CD4-positive, alpha-beta T cell treated with Interleukin-17A for 4 hours (primary cell): ENCODE measurements at regions not wholly inside any gene's neighbourhood (a gene's known extent, or its start where the extent isn't known, plus 50 kb on each side); places are given as distances from the start of the nearest gene placed in this dataset.

Source experiments
- DNase-seq: peaks from one replicate; pipeline ENCODE4 v3.0.0-alpha.2; 2020; ENCODE audit warnings: mixed read lengths

DNA sequence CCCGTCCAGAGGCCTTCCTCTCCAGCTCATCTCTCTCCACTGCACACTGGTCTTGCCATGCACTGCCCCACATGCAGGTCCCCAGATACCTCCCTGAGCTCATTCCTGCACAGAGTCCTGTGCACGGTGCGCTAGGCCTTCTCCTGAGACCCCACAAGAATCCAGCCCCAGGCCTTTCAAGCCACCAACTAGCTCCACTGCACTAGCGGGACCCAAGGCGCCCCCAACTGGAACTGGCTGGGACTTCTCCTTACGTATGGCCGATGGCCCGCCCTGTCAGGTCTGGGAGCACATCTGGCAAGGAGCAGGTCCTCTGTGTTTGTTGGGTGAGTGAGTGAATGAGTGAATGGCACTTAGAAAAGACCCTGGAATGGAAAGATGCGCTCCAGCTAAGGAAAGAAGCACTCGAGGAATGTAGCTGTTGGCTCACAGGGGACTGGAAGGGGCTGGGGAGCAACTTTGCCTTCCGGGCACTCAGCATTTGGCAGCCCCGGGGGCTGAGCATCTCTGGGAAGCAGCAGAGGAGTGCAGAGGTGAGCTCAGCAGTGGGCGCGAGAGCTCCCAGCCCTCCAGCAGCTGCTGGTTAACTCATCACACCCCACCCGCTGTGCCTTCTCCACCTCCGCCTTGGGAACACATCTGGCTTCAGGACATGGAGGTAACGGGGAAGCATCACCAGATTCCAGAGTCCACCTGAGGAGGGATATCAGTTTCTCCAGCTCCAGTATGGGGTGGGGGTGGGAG lies 223.1 kb downstream of the GLI2 start:
- DNase-seq, result no peak

DNA sequence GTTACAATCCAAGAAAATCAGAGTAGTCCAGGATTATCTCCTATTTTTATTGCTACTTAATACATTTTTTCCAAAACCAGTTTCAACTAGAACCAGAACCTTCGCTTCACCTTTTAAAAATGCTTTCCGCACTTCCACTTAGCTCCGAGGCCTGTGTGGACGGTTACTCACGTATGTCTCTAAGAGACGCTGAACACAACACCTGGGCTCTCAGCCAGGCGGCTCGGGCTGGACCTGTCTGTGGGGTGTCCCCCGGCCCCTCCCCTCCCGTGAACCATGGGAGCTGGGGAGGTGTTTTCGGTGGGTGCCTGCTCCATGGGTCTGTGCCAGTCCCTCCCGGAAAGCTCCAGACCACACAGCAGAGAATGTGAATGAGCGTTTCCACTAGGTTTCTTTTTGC lies 223.8 kb downstream of the GLI2 start:
- DNase-seq, result no peak

DNA sequence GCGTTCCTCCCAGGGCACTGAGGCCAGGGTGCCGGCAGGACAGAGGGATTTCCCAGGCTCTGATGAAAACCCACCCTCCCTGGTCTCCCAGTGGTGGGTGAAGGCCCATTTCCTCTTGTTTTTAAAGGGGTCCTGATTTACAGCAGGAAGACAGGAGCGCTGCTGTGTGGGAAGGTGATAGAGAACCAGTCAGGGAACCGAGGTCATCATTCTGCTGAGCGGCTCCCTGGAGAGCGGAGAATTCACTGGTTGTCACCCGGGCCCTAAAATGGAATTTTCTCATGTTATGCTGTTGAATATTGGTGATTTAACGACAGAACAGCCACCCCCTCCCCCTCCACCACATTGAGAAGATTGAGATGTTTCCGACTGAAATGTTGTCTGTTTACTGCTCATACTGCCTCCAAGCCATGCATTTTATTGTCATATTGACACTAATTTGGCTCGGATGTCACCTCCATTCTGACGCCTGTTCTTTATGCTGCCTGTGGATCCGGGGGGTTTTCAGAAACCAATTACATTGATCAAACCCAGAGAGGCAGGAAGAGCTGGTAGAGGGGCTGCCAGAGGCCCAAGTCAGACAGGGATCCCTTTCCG lies 225.2 kb downstream of the GLI2 start:
- DNase-seq, result no peak

DNA sequence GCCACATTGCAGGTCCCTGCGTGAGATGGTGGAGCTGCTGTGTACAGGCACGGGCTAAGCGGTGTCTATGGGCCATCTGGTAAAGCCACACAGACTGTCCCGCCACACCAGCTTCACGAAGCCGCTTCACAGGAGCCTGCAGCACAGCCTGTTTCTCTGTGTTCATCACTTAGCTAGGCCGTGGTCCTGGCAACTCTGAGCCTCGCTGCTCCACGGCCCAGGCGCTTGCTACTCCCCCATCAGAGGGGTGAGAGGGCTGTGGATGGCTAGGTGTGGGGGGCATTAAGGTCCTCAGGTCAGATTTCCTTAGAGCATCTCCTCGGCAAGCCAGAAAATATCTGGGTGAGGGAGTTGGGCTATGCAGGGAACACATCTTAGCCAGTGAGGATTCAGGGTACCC lies 225.7 kb downstream of the GLI2 start:
- no peak for DNase-seq

DNA sequence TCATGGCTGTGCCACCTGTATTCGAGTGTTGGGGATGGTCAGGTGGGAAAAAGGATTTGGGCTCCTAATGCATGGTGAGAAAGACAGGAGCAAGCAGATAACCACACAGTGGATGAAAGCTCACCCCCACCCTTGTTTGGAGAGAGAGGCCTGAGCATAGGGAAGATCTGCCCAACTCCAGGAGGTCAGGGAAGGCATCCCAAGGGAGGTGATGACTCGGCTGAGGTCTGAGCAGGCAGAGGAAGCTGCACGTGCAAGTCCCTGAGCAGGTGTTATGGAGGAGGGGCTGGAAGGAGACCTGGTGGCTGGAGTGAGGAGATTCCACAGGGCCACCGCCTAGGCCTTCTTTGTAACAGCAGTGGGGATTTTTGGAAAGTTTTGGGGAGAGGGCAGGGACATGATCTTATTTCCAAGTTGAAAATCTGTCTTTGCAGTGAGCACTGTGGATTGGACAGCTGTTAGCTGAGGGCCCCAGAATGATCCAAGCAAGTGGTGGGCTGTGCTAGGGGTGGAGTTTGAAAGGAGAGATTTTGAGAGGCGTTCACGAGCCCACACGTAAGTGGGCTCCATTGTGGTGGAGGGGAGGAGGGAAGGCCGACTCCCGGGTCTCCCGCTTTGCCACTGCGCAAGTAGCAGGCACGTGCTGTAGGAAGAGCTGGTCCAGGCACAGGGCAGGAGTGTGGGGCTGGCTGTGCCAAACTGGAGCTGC lies 228.5 kb downstream of the GLI2 start:
- no peak for DNase-seq

DNA sequence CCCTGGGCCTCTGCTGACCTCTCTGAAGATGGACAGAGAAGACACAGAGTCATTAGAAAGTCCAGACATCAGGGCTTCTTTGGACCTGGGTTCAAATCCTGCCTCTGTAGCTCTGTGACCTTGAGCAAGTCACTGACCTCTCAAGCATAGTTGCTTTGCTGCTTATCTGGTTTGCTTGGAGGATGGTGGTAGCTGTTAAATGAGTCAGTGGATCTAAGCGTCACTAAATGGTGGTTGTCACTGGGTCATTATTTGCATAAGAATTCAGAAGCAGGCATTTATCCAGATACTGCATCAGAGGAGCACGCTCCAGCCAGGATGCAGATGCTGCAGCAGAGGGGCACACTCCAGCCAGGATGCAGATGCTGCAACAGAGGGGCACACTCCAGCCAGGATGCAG lies 229.2 kb downstream of the GLI2 start:
- no peak for DNase-seq

DNA sequence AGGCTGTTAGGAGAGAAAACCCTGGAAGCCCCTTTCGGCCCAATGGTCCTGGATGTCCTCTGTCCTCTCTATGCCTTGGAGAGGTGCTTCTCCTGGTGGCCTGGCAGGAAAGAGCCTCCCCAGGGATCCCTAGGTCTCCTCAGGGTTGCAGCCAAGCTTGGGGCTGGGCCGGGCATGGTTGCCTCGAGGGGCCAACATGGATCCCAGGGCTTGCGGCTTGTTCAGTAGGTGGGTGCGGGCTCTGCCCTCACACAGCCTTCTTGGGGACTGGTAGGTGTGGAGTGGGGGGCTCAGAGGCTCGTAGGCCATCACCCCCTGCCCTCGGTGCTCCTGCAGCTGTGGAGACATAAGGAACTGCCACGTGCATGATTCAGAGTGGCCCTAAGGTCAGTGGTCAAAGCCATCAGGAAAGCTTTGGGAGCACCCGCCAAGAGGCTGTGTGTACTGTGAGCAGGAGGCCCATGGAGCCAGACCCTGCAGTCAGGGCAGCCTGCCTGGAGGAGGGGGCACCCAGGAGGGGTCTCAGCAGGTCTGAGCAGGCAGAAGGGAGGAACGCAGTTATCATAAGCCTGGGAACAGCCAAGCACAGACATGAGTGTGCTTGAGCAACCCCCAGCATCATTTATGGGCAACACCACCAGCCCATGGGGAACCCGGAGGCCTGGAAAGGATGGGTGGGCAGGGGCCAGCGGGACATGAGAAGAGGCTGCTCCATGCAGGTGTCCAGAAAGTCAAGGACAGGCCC lies 231.0 kb downstream of the GLI2 start:
- DNase-seq, result no peak

DNA sequence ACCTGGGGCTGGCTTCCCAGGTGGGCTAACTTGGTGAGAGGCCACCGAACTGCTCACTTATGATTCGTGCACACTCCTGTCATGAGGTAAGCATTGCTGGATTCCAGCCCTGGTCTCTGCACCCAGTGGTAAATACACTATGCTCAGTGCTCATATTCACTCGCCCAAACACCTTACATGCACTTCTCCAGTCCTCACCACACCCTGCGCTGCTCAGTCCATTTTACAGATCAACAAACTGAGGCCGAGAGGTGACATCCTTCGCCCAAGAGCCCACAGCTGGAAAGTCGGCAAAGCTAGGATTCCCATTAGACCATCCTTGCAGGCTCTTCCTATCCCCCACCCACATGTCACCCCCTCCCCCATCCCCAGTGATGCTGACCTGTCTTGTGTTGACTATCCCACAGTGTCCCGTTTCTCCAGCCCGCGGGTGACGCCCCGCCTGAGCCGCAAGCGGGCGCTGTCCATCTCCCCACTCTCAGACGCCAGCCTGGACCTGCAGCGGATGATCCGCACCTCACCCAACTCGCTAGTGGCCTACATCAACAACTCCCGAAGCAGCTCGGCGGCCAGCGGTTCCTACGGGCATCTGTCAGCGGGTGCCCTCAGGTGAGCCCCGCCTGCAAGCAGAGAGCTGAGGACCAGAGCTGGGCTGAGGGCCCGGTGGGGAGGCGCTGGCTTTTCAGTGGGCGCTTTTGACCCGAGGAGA lies 232.8 kb downstream of the GLI2 start:
- DNase-seq, result no peak

DNA sequence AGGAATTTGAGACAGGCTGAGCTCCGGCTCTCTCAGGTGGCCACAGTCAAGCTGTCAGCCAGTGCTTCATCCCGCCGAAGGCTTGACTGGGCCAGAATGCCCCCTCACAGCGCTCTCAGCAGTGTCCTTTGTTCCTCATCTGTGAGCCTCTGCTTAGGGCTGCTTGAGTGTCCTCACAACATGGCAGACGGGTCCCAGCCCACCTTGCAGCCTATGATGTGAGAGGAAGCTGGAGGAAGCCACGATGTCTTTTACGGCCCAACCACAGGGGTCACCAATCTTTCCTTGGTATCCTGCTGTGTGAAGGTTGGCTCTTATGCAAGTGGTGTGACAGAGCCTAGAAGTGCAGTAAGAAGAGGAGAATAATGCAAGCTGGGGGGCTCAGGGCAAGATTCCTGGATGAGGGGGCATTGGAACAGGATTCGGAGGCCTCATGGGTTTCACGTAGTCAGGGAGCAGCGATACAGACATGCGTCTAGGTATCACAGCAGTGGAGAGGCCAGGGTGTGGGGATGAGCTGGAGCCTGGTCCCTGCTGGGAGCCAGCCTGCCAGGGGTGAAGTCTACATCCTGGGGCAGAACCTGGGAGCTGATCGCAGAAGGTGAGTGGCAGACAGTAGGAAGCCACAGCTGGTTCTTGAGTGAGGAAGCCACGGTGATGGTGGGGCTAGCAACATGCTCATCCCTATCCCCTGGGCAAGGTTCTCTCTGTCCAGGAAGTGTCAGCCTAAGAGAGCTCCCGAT lies 234.1 kb downstream of the GLI2 start:
- no peak for DNase-seq

DNA sequence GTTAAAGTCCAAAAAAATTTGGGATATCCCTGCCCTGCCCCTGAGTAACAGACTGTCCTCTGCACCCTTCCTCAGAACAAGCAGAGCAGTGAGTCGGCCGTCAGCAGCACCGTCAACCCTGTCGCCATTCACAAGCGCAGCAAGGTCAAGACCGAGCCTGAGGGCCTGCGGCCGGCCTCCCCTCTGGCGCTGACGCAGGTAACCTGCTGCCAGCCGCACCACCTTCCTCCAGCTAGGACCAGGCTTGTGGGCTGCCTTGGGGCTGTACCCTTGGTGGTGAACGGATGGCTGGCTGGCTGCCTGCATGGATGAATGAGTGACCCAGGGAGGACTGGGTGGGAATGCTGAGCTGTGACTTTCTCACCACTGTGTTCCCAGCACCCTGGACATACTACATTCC lies 236.2 kb downstream of the GLI2 start:
- no peak for DNase-seq

DNA sequence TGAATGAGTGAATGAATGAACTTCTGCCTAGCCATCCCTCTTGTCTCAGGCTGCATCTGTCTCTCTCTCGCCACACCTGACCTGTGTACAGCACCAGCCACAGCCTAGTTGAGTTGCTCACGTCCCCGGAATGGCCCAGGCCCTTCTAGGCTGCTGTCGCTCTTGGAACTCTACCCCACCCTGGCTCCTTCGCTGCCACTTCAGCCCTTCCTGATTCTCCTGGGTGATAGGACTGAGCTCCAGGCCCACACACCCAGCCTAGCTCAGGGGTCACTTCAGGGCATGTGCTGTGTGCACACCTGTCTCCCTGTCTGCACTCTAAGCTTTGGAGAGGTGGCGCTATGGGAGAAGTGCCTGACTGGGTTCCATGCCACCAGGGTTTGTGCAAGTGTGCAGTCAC lies 236.6 kb downstream of the GLI2 start:
- no peak for DNase-seq

DNA sequence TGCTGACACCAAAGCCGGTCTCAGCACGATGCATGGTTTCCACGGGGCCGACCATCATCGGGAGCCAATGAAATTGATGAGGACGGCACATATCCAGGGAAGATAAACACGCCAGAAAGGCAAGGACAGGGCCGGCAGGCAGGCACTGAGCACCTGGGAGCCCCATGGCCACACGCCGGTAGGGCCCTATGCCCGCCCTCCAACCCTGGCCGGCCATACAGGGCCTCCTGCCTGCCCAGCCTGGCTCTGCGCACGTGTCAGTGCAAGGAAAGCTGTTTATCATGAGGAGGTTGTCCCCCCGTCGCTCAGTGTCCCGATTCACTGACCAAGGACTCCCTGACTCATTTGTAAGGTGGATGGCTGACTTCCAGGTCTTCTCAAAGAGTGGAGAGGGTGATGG lies 237.5 kb downstream of the GLI2 start:
- DNase-seq, result no peak

DNA sequence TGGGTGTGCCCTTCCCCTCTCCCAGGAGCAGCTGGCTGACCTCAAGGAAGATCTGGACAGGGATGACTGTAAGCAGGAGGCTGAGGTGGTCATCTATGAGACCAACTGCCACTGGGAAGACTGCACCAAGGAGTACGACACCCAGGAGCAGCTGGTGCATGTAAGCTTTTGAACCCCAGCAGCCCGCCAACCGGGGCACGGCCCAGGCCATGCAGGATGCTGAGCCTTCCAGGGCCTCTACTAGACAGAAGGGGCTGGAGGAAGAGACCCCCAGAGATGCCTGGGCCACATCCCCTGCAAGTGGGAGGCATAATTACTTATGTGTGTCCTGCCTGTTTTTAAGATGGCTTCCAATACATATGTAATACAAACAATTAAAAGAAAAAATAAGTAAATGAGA lies 239.3 kb downstream of the GLI2 start:
- no peak for DNase-seq

DNA sequence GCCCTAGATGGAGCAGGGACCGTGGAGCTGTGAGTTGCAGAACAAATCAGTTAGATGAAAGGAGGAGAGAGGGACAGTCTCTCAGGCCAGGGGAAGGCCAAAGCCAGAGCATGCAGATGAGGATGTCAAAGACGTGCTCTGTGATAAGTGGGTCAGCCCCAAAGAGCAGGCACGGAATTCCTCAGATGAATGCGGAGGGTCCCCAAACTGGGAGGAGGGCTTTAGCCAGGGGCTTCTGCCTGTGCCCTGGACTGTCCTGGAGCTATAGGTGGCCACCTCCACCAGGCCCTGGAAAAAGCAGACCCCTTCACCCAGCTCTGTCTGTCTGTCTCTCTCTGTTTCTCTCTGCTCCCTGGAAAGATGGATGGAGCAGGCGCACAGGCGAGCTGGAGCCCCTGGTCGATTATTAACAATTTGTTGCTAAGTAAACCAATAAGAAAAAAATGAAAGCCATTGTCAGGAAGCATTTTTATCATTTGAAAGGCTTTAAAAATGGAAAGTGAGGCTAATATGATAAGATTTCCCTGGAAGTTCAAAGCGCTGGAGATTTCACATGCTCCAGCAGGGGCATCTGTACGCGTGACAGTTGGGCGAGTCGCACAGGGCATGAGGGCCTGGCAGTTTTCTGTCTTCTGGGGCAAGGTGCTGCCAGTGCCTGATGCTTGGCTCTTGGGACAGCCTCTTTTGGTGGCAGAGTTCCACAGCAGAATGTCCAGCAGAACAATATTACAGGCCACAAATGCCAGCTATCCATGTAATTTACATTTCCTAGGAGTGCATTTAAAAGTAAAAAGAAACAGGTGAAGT lies 241.0 kb downstream of the GLI2 start:
- DNase-seq, result no peak

DNA sequence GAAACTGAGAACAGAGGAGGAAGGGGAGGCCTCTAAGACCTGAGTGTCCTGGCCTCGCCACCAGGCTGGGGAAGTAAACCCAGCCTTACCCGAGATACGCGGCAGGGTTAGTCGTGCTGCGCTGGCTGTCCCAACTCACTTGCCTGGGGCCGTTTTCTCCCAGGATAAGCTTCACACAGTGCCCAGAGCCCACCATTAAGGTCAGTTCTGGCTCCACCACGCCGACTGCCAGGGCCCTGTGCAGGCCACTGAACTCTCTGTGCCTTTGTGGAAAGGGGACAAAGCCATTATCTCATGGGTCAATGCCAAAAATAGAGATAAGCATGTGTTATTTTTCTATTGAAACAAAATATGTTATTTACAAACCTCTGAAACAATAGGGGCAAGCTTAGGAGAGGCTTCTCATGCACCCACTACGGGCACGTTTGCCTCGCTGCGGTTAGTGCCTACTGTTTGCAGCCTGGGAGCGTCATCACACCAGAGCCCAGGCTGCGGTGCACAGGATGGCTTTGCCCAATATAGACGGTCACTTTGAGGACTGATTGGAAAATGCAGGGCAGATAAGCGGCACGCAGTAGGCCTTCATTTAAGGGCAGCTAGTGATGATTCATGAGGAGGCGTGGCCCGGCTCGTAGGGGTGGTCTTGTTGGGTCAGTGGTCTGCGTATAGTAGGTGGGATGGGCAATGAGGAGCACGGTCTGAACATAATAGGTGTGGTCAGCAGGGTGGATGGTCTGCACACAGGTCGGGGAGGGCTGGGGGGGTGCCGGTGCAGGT lies 242.1 kb downstream of the GLI2 start:
- no peak for DNase-seq

DNA sequence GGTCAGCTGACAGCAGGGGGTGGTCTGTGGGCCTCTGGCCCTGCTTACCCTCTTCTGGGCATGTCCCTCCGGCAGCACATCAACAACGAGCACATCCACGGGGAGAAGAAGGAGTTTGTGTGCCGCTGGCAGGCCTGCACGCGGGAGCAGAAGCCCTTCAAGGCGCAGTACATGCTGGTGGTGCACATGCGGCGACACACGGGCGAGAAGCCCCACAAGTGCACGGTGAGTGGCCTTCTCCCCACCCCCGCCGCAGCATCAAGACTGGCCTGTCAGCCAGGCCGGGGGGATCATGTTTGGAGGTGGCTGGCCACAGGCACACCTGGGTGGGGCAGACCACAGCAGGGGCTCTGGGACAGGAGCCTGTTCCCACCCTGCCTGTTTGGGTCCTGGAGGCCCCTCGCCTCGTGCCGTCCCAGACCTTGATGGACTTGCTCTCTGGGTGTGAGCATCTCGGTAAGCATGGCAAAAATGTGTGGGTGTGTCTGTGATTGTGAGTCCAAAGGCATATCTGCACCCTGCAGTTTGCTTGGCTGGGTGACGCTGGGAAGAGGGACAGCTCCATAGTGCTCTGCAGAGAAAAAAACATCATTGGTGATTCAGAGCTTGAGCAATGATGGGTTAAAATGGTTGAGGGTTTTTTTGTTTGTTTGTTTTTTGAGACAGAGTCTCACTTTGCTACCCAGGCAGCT lies 242.8 kb downstream of the GLI2 start:
- no peak for DNase-seq

DNA sequence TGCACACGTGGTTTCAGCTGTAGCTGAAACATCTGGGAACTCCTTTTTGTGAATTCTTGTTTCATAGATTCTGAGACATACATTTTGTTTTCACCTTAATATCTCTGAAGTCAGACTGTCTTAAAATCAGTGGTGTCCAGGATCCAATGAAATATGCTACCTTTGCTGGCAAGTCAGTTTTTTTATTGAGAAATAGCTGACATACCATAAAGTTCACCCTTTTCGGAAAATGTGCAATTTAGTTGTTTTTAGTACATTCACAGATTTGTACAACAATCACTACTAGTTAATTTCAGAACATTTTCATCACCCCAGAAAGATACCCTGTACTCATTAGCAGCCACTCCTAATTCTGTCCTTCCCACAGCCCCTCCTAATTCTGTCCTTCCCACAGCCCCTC lies 243.7 kb downstream of the GLI2 start:
- DNase-seq, result no peak

DNA sequence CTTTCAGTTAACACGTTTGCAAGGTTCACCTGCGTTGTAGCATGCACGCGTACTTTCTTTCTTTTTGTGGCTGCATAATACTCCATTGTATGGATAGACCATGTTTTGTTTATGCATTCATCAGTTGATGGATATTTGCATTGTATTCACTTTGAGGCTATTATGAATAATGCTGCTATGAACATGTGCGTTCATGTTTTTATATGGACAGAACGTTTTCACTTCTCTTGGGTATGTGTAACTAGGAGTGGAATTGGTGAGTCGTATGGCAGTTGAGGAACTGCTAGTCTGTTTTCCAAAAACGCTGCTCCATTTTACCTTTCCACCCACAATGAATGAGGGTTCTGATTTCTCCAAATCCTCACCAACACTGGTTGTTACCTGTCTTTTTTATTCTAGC lies 244.3 kb downstream of the GLI2 start:
- DNase-seq, result no peak

DNA sequence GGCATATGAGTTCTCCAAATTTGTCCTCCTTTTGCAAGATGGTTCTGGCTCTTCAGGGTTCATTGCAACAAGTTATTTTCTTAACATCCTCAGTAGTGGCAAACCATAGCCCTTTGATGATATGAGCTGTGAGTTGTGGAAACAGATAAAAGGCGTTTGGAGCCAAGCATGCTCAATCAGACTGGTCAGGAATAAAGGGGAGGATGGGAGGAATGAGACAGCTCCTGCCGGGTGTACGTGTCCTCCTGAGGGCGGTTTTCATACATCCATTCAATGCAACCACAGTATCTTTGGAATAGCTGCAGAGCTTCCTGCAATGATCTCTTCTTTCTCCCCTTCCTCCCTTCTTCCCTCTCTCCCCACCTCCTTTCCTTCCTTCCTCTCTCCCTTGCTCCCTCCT lies 245.8 kb downstream of the GLI2 start:
- no peak for DNase-seq

DNA sequence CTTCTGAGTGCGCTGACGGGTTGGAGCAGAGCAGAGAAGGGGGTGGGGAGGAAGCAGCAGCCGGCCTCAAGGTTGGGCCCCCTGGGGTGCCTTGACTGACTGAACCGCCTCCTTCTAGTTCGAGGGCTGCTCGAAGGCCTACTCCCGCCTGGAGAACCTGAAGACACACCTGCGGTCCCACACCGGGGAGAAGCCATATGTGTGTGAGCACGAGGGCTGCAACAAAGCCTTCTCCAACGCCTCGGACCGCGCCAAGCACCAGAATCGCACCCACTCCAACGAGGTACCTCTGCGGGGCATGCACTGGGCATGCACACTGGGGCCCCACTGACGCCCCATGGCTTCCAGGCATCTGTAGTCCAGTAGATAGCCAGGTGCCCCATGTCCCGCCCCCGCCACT lies 246.9 kb downstream of the GLI2 start:
- no peak for DNase-seq
